IPS-20b (cell line): ENCODE measurements at regions not wholly inside any gene's neighbourhood (a gene's known extent, or its start where the extent isn't known, plus 50 kb on each side); places are given as distances from the start of the nearest gene placed in this dataset.
"Not testable (repeated sequence)": the region's sequence is repeated elsewhere in the genome, so short reads cannot be mapped to it uniquely, and the experiment has no call there.

Experiments used
- H3K27ac ChIP-seq: one replicate; pipeline ENCODE4 v1.5.1; 2013; ENCODE audit warnings: low read length
- H3K27me3 ChIP-seq: 2 replicates; pipeline ENCODE4 v1.6.1; 2013; ENCODE audit warnings: mild to moderate bottlenecking, low read length, inconsistent platforms; ENCODE audit not compliant: insufficient read depth
- H3K36me3 ChIP-seq: 2 replicates; pipeline ENCODE4 v1.6.1; 2013; ENCODE audit warnings: low read depth, mild to moderate bottlenecking, inconsistent platforms, low read length, moderate library complexity; ENCODE audit not compliant: insufficient read depth
- H3K4me1 ChIP-seq: 2 replicates; pipeline ENCODE4 v1.6.1; 2013; ENCODE audit warnings: mild to moderate bottlenecking, control low read depth, inconsistent platforms, low read length, moderate library complexity; ENCODE audit not compliant: insufficient read depth
- H3K4me3 ChIP-seq: 2 replicates; pipeline ENCODE4 v1.5.1; 2013; ENCODE audit warnings: mild to moderate bottlenecking, low read length, inconsistent platforms
- H3K9ac ChIP-seq: 2 replicates; pipeline ENCODE4 v1.6.1; 2013; ENCODE audit warnings: low read depth, mild to moderate bottlenecking, inconsistent platforms, low read length, moderate library complexity
- H3K9me3 ChIP-seq: 2 replicates; pipeline ENCODE4 v1.6.1; 2013; ENCODE audit warnings: mild to moderate bottlenecking, low read depth, low read length, inconsistent platforms; ENCODE audit not compliant: insufficient read depth

GRCh38 chr6:130615816-130616215, 211.4 kb upstream of the SMLR1 start:
- peaks cover 12% of the 10 kb centered on the region; the same call in 1 of the 2 replicates for H3K4me1 ChIP-seq
- H3K9me3 ChIP-seq: no peaks in the 10 kb centered on the region
- H3K9ac ChIP-seq: no peak overlapping the region
- no peaks in the 10 kb centered on the region for H3K36me3 ChIP-seq
- H3K27ac ChIP-seq: no peak overlapping the region
- no peaks in the 10 kb centered on the region for H3K27me3 ChIP-seq
- H3K4me3 ChIP-seq: no peak overlapping the region

GRCh38 chr6:130617658-130618057, 209.5 kb upstream of the SMLR1 start:
- Histone ChIP-seq H3K27me3 (no peaks in the 10 kb centered on the region), H3K27ac (no peak overlapping the region), H3K9me3 (0 out of 2 replicates have a peak, but pooled peaks cover under 1% of the 10 kb centered on the region), H3K36me3 (no peaks in the 10 kb centered on the region), H3K4me1 (peaks cover 12% of the 10 kb centered on the region; the same call in 1 of the 2 replicates), H3K9ac (no peak overlapping the region), H3K4me3 (no peak overlapping the region)

- not testable (repeated sequence) for H3K27ac ChIP-seq, H3K27me3 ChIP-seq, H3K4me3 ChIP-seq, H3K9ac ChIP-seq, H3K36me3 ChIP-seq
- H3K9me3 ChIP-seq: peaks cover 12% of the 10 kb centered on the region; the same call in 1 of the 2 replicates
- H3K4me1 ChIP-seq: peaks cover 12% of the 10 kb centered on the region; the same call in 1 of the 2 replicates
These were observed 208.4 kb upstream of the SMLR1 start for GRCh38 chr6:130618806-130619205.

- Histone ChIP-seq H3K27ac (no peak overlapping the region), H3K4me1 (peaks cover 3% of the 10 kb centered on the region; the same call in 1 of the 2 replicates), H3K36me3 (no peaks in the 10 kb centered on the region), H3K9ac (no peak overlapping the region), H3K27me3 (no peaks in the 10 kb centered on the region), H3K9me3 (peaks cover 12% of the 10 kb centered on the region; the same call in 1 of the 2 replicates), H3K4me3 (no peak overlapping the region)
These were observed 206.8 kb upstream of the SMLR1 start for GRCh38 chr6:130620338-130620781.

GRCh38 chr6:130622142-130622541, 205.1 kb upstream of the SMLR1 start:
- no peak overlapping the region for H3K27ac ChIP-seq
- no peaks in the 10 kb centered on the region for H3K36me3 ChIP-seq
- H3K4me1 ChIP-seq: peaks cover 6% of the 10 kb centered on the region; the same call in 1 of the 2 replicates
- no peak overlapping the region for H3K9ac ChIP-seq
- H3K9me3 ChIP-seq: peaks cover 12% of the 10 kb centered on the region; the same call in 1 of the 2 replicates
- H3K4me3 ChIP-seq: no peak overlapping the region
- H3K27me3 ChIP-seq: no peaks in the 10 kb centered on the region

GRCh38 chr6:130624046-130624445, 203.2 kb upstream of the SMLR1 start:
- H3K27me3 ChIP-seq: no peaks in the 10 kb centered on the region
- peaks cover 12% of the 10 kb centered on the region; the same call in 1 of the 2 replicates for H3K9me3 ChIP-seq
- H3K36me3 ChIP-seq: no peaks in the 10 kb centered on the region
- no peak overlapping the region for H3K27ac ChIP-seq
- no peak overlapping the region for H3K9ac ChIP-seq
- H3K4me3 ChIP-seq: no peak overlapping the region
- H3K4me1 ChIP-seq: peaks cover 6% of the 10 kb centered on the region; the same call in 1 of the 2 replicates

GRCh38 chr6:130625825-130626527, 201.2 kb upstream of the SMLR1 start:
- H3K36me3 ChIP-seq: no peaks in the 10 kb centered on the region
- peaks cover 6% of the 10 kb centered on the region; the same call in 1 of the 2 replicates for H3K4me1 ChIP-seq
- no peak overlapping the region for H3K27ac ChIP-seq
- H3K9me3 ChIP-seq: peaks cover 12% of the 10 kb centered on the region; the same call in 1 of the 2 replicates
- no peak overlapping the region for H3K4me3 ChIP-seq
- H3K9ac ChIP-seq: no peak overlapping the region
- no peaks in the 10 kb centered on the region for H3K27me3 ChIP-seq

GRCh38 chr6:130628862-130629261, 198.3 kb upstream of the SMLR1 start:
- Histone ChIP-seq H3K4me3 (no peak overlapping the region), H3K36me3 (no peaks in the 10 kb centered on the region), H3K27me3 (peaks cover 3% of the 10 kb centered on the region), H3K27ac (no peak overlapping the region), H3K9me3 (0 out of 2 replicates have a peak, but pooled peaks cover under 1% of the 10 kb centered on the region), H3K9ac (no peak overlapping the region), H3K4me1 (peaks cover 15% of the 10 kb centered on the region)

- H3K27ac ChIP-seq: no peak overlapping the region
- no peak overlapping the region for H3K9ac ChIP-seq
- H3K9me3 ChIP-seq: no peaks in the 10 kb centered on the region
- no peaks in the 10 kb centered on the region for H3K36me3 ChIP-seq
- peaks cover 3% of the 10 kb centered on the region for H3K27me3 ChIP-seq
- no peak overlapping the region for H3K4me3 ChIP-seq
- H3K4me1 ChIP-seq: peaks cover 15% of the 10 kb centered on the region
These were observed 197.6 kb upstream of the SMLR1 start for GRCh38 chr6:130629640-130630039.

GRCh38 chr6:130632277-130632676, 194.9 kb upstream of the SMLR1 start:
- peaks cover 3% of the 10 kb centered on the region for H3K27me3 ChIP-seq
- H3K27ac ChIP-seq: no peak overlapping the region
- no peaks in the 10 kb centered on the region for H3K36me3 ChIP-seq
- H3K9me3 ChIP-seq: no peaks in the 10 kb centered on the region
- peaks cover 9% of the 10 kb centered on the region; the same call in 1 of the 2 replicates for H3K4me1 ChIP-seq
- H3K9ac ChIP-seq: no peak overlapping the region
- no peak overlapping the region for H3K4me3 ChIP-seq

GRCh38 chr6:130632897-130633296, 194.3 kb upstream of the SMLR1 start:
- H3K27ac ChIP-seq: no peak overlapping the region

GRCh38 chr6:130643361-130643760, 183.8 kb upstream of the SMLR1 start:
- no peaks in the 10 kb centered on the region for H3K36me3 ChIP-seq
- no peak overlapping the region for H3K9ac ChIP-seq
- H3K9me3 ChIP-seq: peaks cover 22% of the 10 kb centered on the region
- no peaks in the 10 kb centered on the region for H3K4me1 ChIP-seq
- no peak overlapping the region for H3K27ac ChIP-seq
- no peaks in the 10 kb centered on the region for H3K27me3 ChIP-seq
- H3K4me3 ChIP-seq: no peak overlapping the region

More at GRCh38 chr6:130632897-130633296, 194.3 kb upstream of the SMLR1 start:
- peaks cover 3% of the 10 kb centered on the region for H3K27me3 ChIP-seq
- no peak overlapping the region for H3K9ac ChIP-seq
- H3K36me3 ChIP-seq: no peaks in the 10 kb centered on the region
- no peak overlapping the region for H3K4me3 ChIP-seq
- no peaks in the 10 kb centered on the region for H3K9me3 ChIP-seq
- H3K4me1 ChIP-seq: peaks cover 9% of the 10 kb centered on the region; the same call in 1 of the 2 replicates
